GM06990 (cell line): ENCODE measurements at regions not wholly inside any gene's neighbourhood (a gene's known extent, or its start where the extent isn't known, plus 50 kb on each side); places are given as distances from the start of the nearest gene placed in this dataset.

Source experiments
- DNase-seq: peaks from one replicate; pipeline ENCODE4 v3.0.0-alpha.2; 2011; ENCODE audit not compliant: insufficient read length; ENCODE audit errors: extremely low read depth
- H3K27me3 ChIP-seq: replicated peaks from 2 replicates; pipeline ENCODE4 v1.6.0; 2011; ENCODE audit warnings: low read length; ENCODE audit not compliant: control insufficient read depth, insufficient read depth
- H3K36me3 ChIP-seq: 2 replicates; pipeline ENCODE4 v1.5.1; 2011; ENCODE audit warnings: low read length; ENCODE audit not compliant: control insufficient read depth, insufficient read depth
- H3K4me3 ChIP-seq: replicated peaks from 2 replicates; pipeline ENCODE4 v1.5.1; 2011; ENCODE audit warnings: low read depth, mild to moderate bottlenecking, control low read depth, low read length
- CTCF ChIP-seq: IDR thresholded peaks from 2 replicates; pipeline ENCODE4 v1.5.1; 2011; ENCODE audit warnings: low read length, control low read depth, mild to moderate bottlenecking, inconsistent platforms; ENCODE audit not compliant: insufficient read depth, poor library complexity, severe bottlenecking

GRCh38 chr4:138408758-138409157, 166.6 kb upstream of the SLC7A11 start:
- H3K36me3 ChIP-seq = no peaks in the 10 kb centered on the region
- no peak overlapping the region for H3K4me3 ChIP-seq
- DNase-seq = no peak
- H3K27me3 ChIP-seq = no peaks in the 10 kb centered on the region
- no peak for TF ChIP-seq CTCF

- no peaks in the 10 kb centered on the region for H3K27me3 ChIP-seq
These were observed 165.2 kb upstream of the SLC7A11 start for GRCh38 chr4:138407329-138407728.

DNA sequence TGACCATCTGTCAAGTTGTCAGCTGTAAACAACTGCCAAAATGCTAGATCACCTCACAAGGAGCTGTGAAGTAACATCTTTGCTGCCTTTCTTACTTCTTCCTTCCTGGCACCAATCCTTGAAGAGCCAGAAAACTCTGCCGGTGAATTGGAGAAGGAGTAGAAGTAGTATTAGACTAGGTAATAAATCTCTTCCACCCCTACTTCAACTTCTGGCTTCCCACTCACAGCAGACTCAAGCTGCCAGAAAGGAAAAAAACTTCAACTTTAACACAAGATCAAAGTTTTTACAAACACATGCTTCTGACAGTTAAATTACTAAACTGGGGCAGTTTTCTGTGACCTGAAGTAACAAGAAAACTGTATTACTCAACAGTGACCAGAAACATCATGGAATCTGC, 164.7 kb upstream of the SLC7A11 start:
- TF ChIP-seq CTCF = no peak
- no peak overlapping the region for H3K4me3 ChIP-seq
- no peaks in the 10 kb centered on the region for H3K36me3 ChIP-seq
- no peak for DNase-seq
- no peaks in the 10 kb centered on the region for H3K27me3 ChIP-seq

More at GRCh38 chr4:138407329-138407728, 165.2 kb upstream of the SLC7A11 start:
- Histone ChIP-seq H3K36me3 (no peaks in the 10 kb centered on the region), H3K4me3 (no peak overlapping the region)
- DNase-seq = no peak
- TF ChIP-seq CTCF = no peak

GRCh38 chr4:138405934-138406567, 163.9 kb upstream of the SLC7A11 start:
- H3K4me3 ChIP-seq = no peak overlapping the region
- no peak for TF ChIP-seq CTCF
- no peaks in the 10 kb centered on the region for H3K36me3 ChIP-seq
- no peaks in the 10 kb centered on the region for H3K27me3 ChIP-seq
- DNase-seq = peak; percentile 12

GRCh38 chr4:138405466-138405891, 163.3 kb upstream of the SLC7A11 start:
- DNase-seq = no peak
- Histone ChIP-seq H3K36me3 (no peaks in the 10 kb centered on the region), H3K4me3 (no peak overlapping the region; the same call in 1 of the 2 replicates), H3K27me3 (no peaks in the 10 kb centered on the region)
- no peak for TF ChIP-seq CTCF

- H3K4me3 ChIP-seq = no peak overlapping the region
- H3K36me3 ChIP-seq = no peaks in the 10 kb centered on the region
- no peak for DNase-seq
- TF ChIP-seq CTCF = no peak
- no peaks in the 10 kb centered on the region for H3K27me3 ChIP-seq
These were observed 162.7 kb upstream of the SLC7A11 start for GRCh38 chr4:138404801-138405200.
